Stomach (tissue), 4 donors: ENCODE measurements at regions not wholly inside any gene's neighbourhood (a gene's known extent, or its start where the extent isn't known, plus 50 kb on each side); places are given as distances from the start of the nearest gene placed in this dataset.

Source experiments
- EP300 ChIP-seq: sonication (generic); formaldehyde crosslinking; IDR thresholded peaks from one replicate; pipeline ENCODE4 v1.6.1; 2017; ENCODE audit warnings: antibody characterized with exemption
- POLR2A ChIP-seq, 4 donors: fragments of 450-650 bp; IDR thresholded peaks; one replicate each; pipeline ENCODE4 v1.6.1; 2016; ENCODE audit warnings: antibody characterized with exemption in 4 of 4, control low read depth in 2 of 4, mild to moderate bottlenecking in 1 of 4, moderate library complexity in 1 of 4
- POLR2AphosphoS5 ChIP-seq, 3 donors: sonication (generic); formaldehyde crosslinking; IDR thresholded peaks; one replicate each; pipeline ENCODE4 v1.6.1; 2016; ENCODE audit warnings: antibody characterized with exemption in 3 of 3
- TF ChIP-seq, protein P1 (sequence below), 7 experiments: fragments of 450-650 bp in 4 of 7; fragments of 200-600 bp in 3 of 7; sonication (generic) in 3 of 7; IDR thresholded peaks; one replicate each; pipeline ENCODE4 v1.5.1; 2016 to 2019; ENCODE audit warnings: antibody characterized with exemption in 7 of 7, control low read depth in 2 of 7, mild to moderate bottlenecking in 1 of 7

DNA sequence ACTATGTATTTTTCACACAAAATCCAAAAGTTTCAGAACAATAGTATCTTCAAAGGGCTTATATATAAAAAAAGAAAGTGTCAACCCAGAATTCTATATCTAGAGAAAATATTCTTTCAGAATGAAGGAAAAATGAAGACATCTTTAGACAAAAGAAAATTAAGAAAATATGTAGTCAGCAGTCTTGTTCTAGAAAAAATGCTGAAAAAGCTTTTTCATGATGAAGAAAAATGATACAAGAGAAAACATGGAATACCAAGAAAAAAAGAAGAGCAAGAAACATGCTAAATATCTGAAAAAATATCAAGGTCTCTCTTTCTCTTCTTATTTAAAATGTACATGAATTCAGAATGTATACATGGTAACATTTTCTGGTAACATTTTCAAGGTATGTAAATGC lies 816.8 kb upstream of the FAT3 start:
- TF ChIP-seq POLR2AphosphoS5 (IDR thresholded peaks at IDR 0.05) (no peak), EP300 (no peak), POLR2A (IDR thresholded peaks at IDR 0.05) (no peak)
- TF ChIP-seq, protein P1, sequence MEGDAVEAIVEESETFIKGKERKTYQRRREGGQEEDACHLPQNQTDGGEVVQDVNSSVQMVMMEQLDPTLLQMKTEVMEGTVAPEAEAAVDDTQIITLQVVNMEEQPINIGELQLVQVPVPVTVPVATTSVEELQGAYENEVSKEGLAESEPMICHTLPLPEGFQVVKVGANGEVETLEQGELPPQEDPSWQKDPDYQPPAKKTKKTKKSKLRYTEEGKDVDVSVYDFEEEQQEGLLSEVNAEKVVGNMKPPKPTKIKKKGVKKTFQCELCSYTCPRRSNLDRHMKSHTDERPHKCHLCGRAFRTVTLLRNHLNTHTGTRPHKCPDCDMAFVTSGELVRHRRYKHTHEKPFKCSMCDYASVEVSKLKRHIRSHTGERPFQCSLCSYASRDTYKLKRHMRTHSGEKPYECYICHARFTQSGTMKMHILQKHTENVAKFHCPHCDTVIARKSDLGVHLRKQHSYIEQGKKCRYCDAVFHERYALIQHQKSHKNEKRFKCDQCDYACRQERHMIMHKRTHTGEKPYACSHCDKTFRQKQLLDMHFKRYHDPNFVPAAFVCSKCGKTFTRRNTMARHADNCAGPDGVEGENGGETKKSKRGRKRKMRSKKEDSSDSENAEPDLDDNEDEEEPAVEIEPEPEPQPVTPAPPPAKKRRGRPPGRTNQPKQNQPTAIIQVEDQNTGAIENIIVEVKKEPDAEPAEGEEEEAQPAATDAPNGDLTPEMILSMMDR (IDR thresholded peaks at IDR 0.05) = no peak
